ENCODE measurements at regions not wholly inside any gene's neighbourhood (a gene's known extent, or its start where the extent isn't known, plus 50 kb on each side); places are given as distances from the start of the nearest gene placed in this dataset.

GRCh38 chr13:111506621-111507020 is 186.2 kb downstream of the TEX29 start:
- Mint-ChIP-seq H3K4me3 (no peak overlapping the region), H3K4me1 (no peaks in the 10 kb centered on the region), H3K36me3 (ENCODE audit: low read depth) (no peaks in the 10 kb centered on the region), H3K27me3 (peaks cover 2% of the 10 kb centered on the region), H3K27ac (no peak overlapping the region), H3K9me3 (peaks cover 2% of the 10 kb centered on the region)
- DNase-seq (no peak), ATAC-seq (ENCODE audit: low read depth) (no peak)
- CTCF ChIA-PET: no interaction called here
- intact Hi-C loops (cut with micrococcal nuclease): no loop called here
- TF ChIP-seq, protein P1, sequence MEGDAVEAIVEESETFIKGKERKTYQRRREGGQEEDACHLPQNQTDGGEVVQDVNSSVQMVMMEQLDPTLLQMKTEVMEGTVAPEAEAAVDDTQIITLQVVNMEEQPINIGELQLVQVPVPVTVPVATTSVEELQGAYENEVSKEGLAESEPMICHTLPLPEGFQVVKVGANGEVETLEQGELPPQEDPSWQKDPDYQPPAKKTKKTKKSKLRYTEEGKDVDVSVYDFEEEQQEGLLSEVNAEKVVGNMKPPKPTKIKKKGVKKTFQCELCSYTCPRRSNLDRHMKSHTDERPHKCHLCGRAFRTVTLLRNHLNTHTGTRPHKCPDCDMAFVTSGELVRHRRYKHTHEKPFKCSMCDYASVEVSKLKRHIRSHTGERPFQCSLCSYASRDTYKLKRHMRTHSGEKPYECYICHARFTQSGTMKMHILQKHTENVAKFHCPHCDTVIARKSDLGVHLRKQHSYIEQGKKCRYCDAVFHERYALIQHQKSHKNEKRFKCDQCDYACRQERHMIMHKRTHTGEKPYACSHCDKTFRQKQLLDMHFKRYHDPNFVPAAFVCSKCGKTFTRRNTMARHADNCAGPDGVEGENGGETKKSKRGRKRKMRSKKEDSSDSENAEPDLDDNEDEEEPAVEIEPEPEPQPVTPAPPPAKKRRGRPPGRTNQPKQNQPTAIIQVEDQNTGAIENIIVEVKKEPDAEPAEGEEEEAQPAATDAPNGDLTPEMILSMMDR (IDR thresholded peaks at IDR 0.05): no peak
- POLR2A ChIA-PET: no interaction called here

DNA sequence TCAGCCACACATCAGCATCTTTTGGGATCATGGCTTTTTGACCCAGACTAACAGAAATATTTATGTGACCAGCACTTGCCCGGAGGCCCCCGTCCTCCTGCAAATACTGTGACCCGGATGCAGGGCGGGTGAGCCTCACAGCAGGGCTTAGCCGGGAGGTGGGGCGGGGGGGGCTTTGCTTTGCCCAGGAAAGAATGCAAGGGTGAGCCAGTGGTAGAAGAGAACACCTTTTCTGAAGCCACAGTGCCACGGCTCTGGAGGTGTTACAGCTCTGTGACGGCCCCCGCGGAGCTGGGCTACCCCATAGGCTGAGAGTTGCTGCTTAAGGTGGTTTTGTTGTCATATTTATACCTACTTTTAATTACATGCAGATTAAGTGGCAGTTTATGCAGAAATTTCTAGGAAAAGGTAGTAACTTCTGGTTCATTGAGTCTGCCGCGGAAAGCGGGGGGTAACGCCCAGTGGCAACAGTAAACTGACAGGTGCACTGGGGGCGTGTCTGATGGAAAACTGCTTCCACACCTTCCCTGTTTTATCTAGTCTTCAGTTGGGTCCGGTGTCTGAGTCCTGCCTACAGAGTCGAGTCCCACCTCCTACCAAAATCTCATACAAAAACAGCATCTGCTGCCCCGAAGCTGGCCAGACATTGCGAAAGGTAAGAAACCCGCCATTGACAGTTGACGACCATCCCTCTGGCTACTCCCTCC is 187.9 kb downstream of the TEX29 start:
- H3K36me3 Mint-ChIP-seq (ENCODE audit: low read depth): no peaks in the 10 kb centered on the region
- peaks cover 2% of the 10 kb centered on the region for H3K27me3 Mint-ChIP-seq
- DNase-seq: no peak
- no peaks in the 10 kb centered on the region for H3K9me3 Mint-ChIP-seq
- ChIA-PET POLR2A (no interaction called here), CTCF (no interaction called here)
- H3K4me3 Mint-ChIP-seq: no peak overlapping the region
- TF ChIP-seq, protein P1 (IDR thresholded peaks at IDR 0.05): no peak
- intact Hi-C loops (cut with micrococcal nuclease): no loop called here
- ATAC-seq (ENCODE audit: low read depth): no peak
- H3K27ac Mint-ChIP-seq: no peak overlapping the region
- H3K4me1 Mint-ChIP-seq: no peaks in the 10 kb centered on the region

DNA sequence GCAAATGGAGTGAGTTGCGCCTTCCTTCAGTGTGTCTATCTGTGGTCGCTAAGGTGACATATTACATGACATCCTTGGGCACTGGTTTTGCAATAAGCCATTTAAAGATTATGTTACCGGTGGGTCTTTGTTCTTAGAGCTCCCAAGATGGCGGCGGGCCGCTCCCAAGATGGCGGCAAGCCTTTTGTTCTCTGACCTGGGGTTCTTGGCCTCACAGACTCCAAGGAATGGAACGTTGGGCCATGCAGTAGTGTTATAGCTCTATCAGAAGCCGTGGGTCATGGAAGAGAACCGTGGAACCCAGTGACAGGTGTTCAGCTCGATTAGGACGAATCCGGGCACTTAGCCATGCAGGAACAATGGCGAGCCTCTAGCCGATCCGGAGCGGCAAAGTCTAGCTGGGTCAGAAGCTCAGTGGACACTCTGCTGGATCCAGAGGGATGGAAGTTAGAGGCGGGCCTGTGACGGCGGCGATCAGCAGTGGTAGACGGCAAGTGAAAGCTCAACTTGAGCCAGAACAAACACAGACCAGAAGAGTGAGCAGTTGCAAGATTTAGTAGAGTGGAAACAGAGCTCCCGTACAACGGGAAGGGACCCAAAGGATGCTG is 188.6 kb downstream of the TEX29 start:
- intact Hi-C loops (cut with micrococcal nuclease): no loop called here
- Mint-ChIP-seq H3K27ac (no peak overlapping the region), H3K4me3 (no peak overlapping the region), H3K4me1 (no peaks in the 10 kb centered on the region), H3K9me3 (no peaks in the 10 kb centered on the region), H3K36me3 (ENCODE audit: low read depth) (no peaks in the 10 kb centered on the region), H3K27me3 (peaks cover 2% of the 10 kb centered on the region)
- ChIA-PET CTCF (no interaction called here), POLR2A (no interaction called here)
- ATAC-seq (ENCODE audit: low read depth) (no peak), DNase-seq (no peak)
- TF ChIP-seq, protein P1 (IDR thresholded peaks at IDR 0.05): no peak

DNA sequence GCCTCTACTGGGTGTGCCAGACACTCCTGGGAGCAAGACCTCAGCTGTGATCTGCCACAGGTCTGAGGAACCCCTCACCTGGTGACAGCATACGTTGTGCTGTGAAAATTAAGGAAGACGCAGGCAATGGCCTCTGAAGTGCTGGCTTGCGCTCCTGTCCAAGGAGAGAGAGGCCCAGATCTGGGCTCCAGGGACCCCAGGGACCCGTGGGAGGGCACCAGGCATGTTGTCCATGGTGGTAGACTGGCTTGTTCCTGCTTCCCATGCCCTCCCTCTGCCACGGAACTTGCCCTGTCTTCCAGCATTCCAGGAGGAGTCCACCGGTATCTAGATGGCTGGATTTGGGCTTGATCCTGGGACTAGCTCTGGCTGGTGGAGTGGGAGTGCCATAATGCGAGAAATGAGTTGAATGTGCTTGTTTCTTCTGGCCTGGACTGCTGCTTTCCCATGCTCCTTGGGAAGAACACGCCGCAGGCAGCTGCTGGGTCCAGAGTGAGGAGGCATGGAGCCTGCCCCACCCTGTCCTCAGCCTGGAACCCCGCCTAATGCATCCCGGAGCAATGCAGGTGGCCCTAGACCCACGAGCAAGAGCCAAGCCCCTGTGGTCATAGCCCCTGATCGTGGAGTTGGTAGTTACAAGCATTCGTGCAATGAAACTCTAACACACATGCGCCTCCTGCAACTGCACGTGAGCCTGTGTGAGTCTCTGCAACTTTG is 190.2 kb downstream of the TEX29 start:
- no peak overlapping the region for H3K27ac Mint-ChIP-seq

More for the DNA sequence above, 190.2 kb downstream of the TEX29 start:
- ChIA-PET CTCF (no interaction called here), POLR2A (no interaction called here)
- Mint-ChIP-seq H3K27me3 (peaks cover 2% of the 10 kb centered on the region), H3K9me3 (no peaks in the 10 kb centered on the region), H3K36me3 (ENCODE audit: low read depth) (no peaks in the 10 kb centered on the region), H3K4me1 (no peaks in the 10 kb centered on the region), H3K4me3 (no peak overlapping the region)
- intact Hi-C loops (cut with micrococcal nuclease): no loop called here
- DNase-seq (no peak), ATAC-seq (ENCODE audit: low read depth) (no peak)
- TF ChIP-seq, protein P1 (IDR thresholded peaks at IDR 0.05): no peak
